ENCODE measurements at regions not wholly inside any gene's neighbourhood (a gene's known extent, or its start where the extent isn't known, plus 50 kb on each side); places are given as distances from the start of the nearest gene placed in this dataset.

- Mint-ChIP-seq H3K9me3 (no peaks in the 10 kb centered on the region), H3K36me3 (ENCODE audit: insufficient read depth in 1 of 3, low read depth in 3 of 3) (no peaks in the 10 kb centered on the region), H3K27ac (peak overlapping the region in 1 of 3 experiments; percentile 5; a peak in 1 of 7 replicates), H3K4me3 (no peak overlapping the region), H3K27me3 (ENCODE audit: low read depth) (peaks cover 21% of the 10 kb centered on the region), H3K4me1 (peaks cover 4 to 9% of the 10 kb centered on the region in 2 experiments; a peak in 3 of 4 replicates)
- Histone ChIP-seq H2BK15ac (ENCODE audit: low read depth, low read length) (no peak overlapping the region), H4K8ac (replicated peaks; ENCODE audit: insufficient read length, low read depth, low read length) (no peak overlapping the region), H3K27ac (ENCODE audit: insufficient read length, low read depth, low read length) (no peak overlapping the region), H3K4me1 (ENCODE audit: insufficient read depth, low read length) (no peaks in the 10 kb centered on the region), H3K4ac (ENCODE audit: low read depth, low read length) (no peak overlapping the region), H2BK12ac (ENCODE audit: insufficient read length, low read depth, low read length) (no peak overlapping the region), H3K18ac (ENCODE audit: insufficient read length, low read depth, low read length) (no peak overlapping the region), H2BK5ac (ENCODE audit: insufficient read length, low read length) (no peak overlapping the region), H3K79me1 (ENCODE audit: insufficient read depth, low read depth, low read length, poor library complexity, severe bottlenecking) (no peaks in the 10 kb centered on the region), H3K9me3 (ENCODE audit: control insufficient read depth, low read depth, low read length) (no peaks in the 10 kb centered on the region), H3K23me2 (ENCODE audit: insufficient read length, low read depth, low read length, poor library complexity, severe bottlenecking) (no peaks in the 10 kb centered on the region), H3K27me3 (ENCODE audit: insufficient read depth, low read length) (no peaks in the 10 kb centered on the region), H2BK120ac (ENCODE audit: low read depth, low read length, poor library complexity, severe bottlenecking) (no peak overlapping the region), H4K5ac (ENCODE audit: insufficient read length, low read depth, low read length) (no peak overlapping the region), H2AFZ (ENCODE audit: low read length) (no peak overlapping the region), H2BK20ac (ENCODE audit: low read depth, low read length, poor library complexity, severe bottlenecking) (no peak overlapping the region), H3K4me2 (ENCODE audit: insufficient read depth, insufficient read length, low read length) (no peak overlapping the region), H3K14ac (ENCODE audit: insufficient read depth, low read length) (no peak overlapping the region), H3K56ac (ENCODE audit: insufficient read length, low read depth, low read length) (no peak overlapping the region), H2AK5ac (ENCODE audit: insufficient read length, low read length) (no peak overlapping the region), H4K91ac (ENCODE audit: insufficient read length, low read depth, low read length) (no peak overlapping the region), H3K23ac (ENCODE audit: insufficient read length, low read depth, low read length) (no peak overlapping the region), H3K9ac (ENCODE audit: extremely low read depth, insufficient read length, low read length) (no peak overlapping the region), H3T11ph (ENCODE audit: low read length) (no peak overlapping the region), H3K79me2 (ENCODE audit: insufficient read depth, low read length) (no peaks in the 10 kb centered on the region), H4K20me1 (ENCODE audit: control insufficient read depth, insufficient read depth, insufficient read length) (no peaks in the 10 kb centered on the region)
- TF ChIP-seq CTCF (conservative IDR thresholded peaks at IDR 0.05) = no peak
- no peak for DNase-seq
- WGBS (ENCODE audit: extremely low coverage, insufficient read length, low lambda C conversion rate) = no CpG with 5 or more reads among the region's 8 CpGs
Measured at GRCh38 chr20:56941101-56941686, 312.1 kb downstream of the TFAP2C start.
